ENCODE measurements at regions not wholly inside any gene's neighbourhood (a gene's known extent, or its start where the extent isn't known, plus 50 kb on each side); places are given as distances from the start of the nearest gene placed in this dataset.

- Histone ChIP-seq H3K4me2 (ENCODE audit: control insufficient read depth, insufficient read depth) (no peak overlapping the region), H3K9me3 (replicated peaks; ENCODE audit: control insufficient read depth, insufficient read depth, low read length) (no peaks in the 10 kb centered on the region), H3K36me3 (ENCODE audit: control insufficient read depth in 2 of 2, insufficient read depth in 2 of 2, low read length in 1 of 2) (no peaks in the 10 kb centered on the region), H3K4me3 (no peak overlapping the region), H2AFZ (ENCODE audit: control insufficient read depth, low read depth, low read length) (no peak overlapping the region), H3K27me3 (replicated peaks in 1 of 2; ENCODE audit: control insufficient read depth in 2 of 2, insufficient read depth in 2 of 2, low read length in 1 of 2) (peaks cover 6 to 16% of the 10 kb centered on the region in 2 experiments), H3K4me1 (ENCODE audit: control insufficient read depth, insufficient read depth, low read length) (no peaks in the 10 kb centered on the region), H3K79me2 (ENCODE audit: control insufficient read depth, insufficient read depth, low read length) (no peaks in the 10 kb centered on the region), H3K9ac (ENCODE audit: control insufficient read depth, insufficient read depth, low read length) (no peak overlapping the region), H4K20me1 (ENCODE audit: control insufficient read depth, insufficient read depth) (no peaks in the 10 kb centered on the region), H3K27ac (ENCODE audit: control insufficient read depth, insufficient read depth) (no peak overlapping the region)
- ChIA-PET SMC1A (ENCODE audit: uncharacterized antibody, unreplicated experiment) (no interaction called here), CTCF (interaction anchor here (0.7 kb wide), 1 partner anchor 300 kb away, joined by 3 read pairs; no protein-coding TSS in a partner anchor), POLR2A (no interaction called here), RAD21 (ENCODE audit: unreplicated experiment) (no interaction called here)
- WGBS (ENCODE audit: insufficient coverage, insufficient replicate concordance, low lambda C conversion rate, missing lambda C conversion rate) = 40% methylated on average over 35 of the region's 36 CpGs
- intact Hi-C loops (cut with micrococcal nuclease; ENCODE audit: unreplicated experiment) (loop anchor here (10.0 kb wide), 1 partner anchor 432 kb away; no protein-coding TSS in a partner anchor), in situ Hi-C loops (cut with MboI) (no loop called here)
- TF ChIP-seq TBL1XR1 (IDR thresholded peaks at IDR 0.05; ENCODE audit: low read depth, low read length) (no peak), RAD21 (IDR thresholded peaks at IDR 0.05; ENCODE audit: insufficient read depth, low read depth, low read length) (no peak), SUZ12 (IDR thresholded peaks at IDR 0.05; ENCODE audit: unreplicated experiment) (peak; percentile 8), CEBPZ (IDR thresholded peaks at IDR 0.05; ENCODE audit: low read depth, low read length) (no peak), ZZZ3 (IDR thresholded peaks at IDR 0.05; ENCODE audit: control insufficient read depth, insufficient read length, low read depth) (peak; percentile 17), ZNF687 (IDR thresholded peaks at IDR 0.05) (no peak)
- ATAC-seq (no peak), FAIRE-seq (no peak), DNase-seq (ENCODE audit: low read depth, low spot score) (no peak)
- BruUV-seq (replicated peaks) = no TSS peak
Measured at GRCh38 chr19:30222992-30223865, 149.0 kb upstream of the ZNF536 start.
